Kidney epithelial cell (primary cell): ENCODE measurements at regions not wholly inside any gene's neighbourhood (a gene's known extent, or its start where the extent isn't known, plus 50 kb on each side); places are given as distances from the start of the nearest gene placed in this dataset.
A peak's percentile ranks its signal among the peaks of the same experiment; 100 is the strongest.

ENCODE experiments used
- DNase-seq: peaks from one replicate; pipeline ENCODE4 v3.0.0-alpha.2; 2010; ENCODE audit warnings: low read depth
- H3K27me3 ChIP-seq: 2 replicates; pipeline ENCODE4 v1.6.0; 2011; ENCODE audit warnings: low read length; ENCODE audit not compliant: control insufficient read depth, insufficient read depth
- H3K36me3 ChIP-seq: 2 replicates; pipeline ENCODE4 v1.5.1; 2011; ENCODE audit warnings: low read length; ENCODE audit not compliant: control insufficient read depth, insufficient read depth
- H3K4me3 ChIP-seq: 2 replicates; pipeline ENCODE4 v1.5.1; 2011; ENCODE audit warnings: low read depth, mild to moderate bottlenecking, control low read depth, low read length
- CTCF ChIP-seq: IDR thresholded peaks from 2 replicates; pipeline ENCODE4 v1.5.1; 2011; ENCODE audit warnings: mild to moderate bottlenecking, moderate library complexity, low read length, control low read depth, inconsistent platforms; ENCODE audit not compliant: insufficient read depth, poor library complexity, severe bottlenecking

- no peaks in the 10 kb centered on the region for H3K27me3 ChIP-seq
- H3K4me3 ChIP-seq, result no peak overlapping the region
- DNase-seq, result no peak
- TF ChIP-seq CTCF, result no peak
- no peaks in the 10 kb centered on the region for H3K36me3 ChIP-seq
Observed at GRCh38 chr16:74232806-74233465, 63.7 kb upstream of the PSMD7 start.

DNA sequence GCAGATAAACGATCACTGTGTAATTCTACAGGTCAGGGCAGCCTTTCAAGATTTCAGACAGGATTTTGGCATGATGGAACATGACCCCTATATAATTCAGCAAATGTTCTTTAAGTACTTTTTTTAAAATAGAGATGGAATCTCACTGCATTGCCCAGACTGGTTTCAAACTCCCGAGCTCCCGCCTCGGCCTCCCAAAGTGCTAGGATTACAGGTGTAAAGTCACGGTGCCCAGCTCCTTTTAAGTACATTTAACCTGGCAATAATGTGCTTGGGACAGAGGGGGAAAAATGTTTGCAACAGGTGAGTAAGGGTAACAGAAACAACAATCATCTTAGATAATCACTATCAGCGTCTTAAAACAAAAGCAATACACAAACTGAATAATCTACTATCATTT is 66.5 kb upstream of the PSMD7 start:
- TF ChIP-seq CTCF, result no peak
- H3K36me3 ChIP-seq, result no peaks in the 10 kb centered on the region
- no peaks in the 10 kb centered on the region for H3K27me3 ChIP-seq
- no peak overlapping the region for H3K4me3 ChIP-seq
- DNase-seq, result no peak

GRCh38 chr16:74226338-74226954 is 70.2 kb upstream of the PSMD7 start:
- no peak for DNase-seq
- TF ChIP-seq CTCF, result peak; percentile 42
- no peaks in the 10 kb centered on the region for H3K36me3 ChIP-seq

GRCh38 chr16:74224828-74225612 is 71.6 kb upstream of the PSMD7 start:
- DNase-seq, result peak; percentile 4

More at GRCh38 chr16:74226338-74226954, 70.2 kb upstream of the PSMD7 start:
- Histone ChIP-seq H3K4me3 (no peak overlapping the region), H3K27me3 (no peaks in the 10 kb centered on the region)

GRCh38 chr16:74221828-74222227 is 74.8 kb upstream of the PSMD7 start:
- no peak for DNase-seq
- no peaks in the 10 kb centered on the region for H3K27me3 ChIP-seq
- no peak for TF ChIP-seq CTCF
- no peaks in the 10 kb centered on the region for H3K36me3 ChIP-seq
- H3K4me3 ChIP-seq, result no peak overlapping the region

More at GRCh38 chr16:74224828-74225612, 71.6 kb upstream of the PSMD7 start:
- Histone ChIP-seq H3K36me3 (no peaks in the 10 kb centered on the region), H3K27me3 (no peaks in the 10 kb centered on the region), H3K4me3 (no peak overlapping the region)
- TF ChIP-seq CTCF, result no peak
